ENCODE measurements at regions not wholly inside any gene's neighbourhood (a gene's known extent, or its start where the extent isn't known, plus 50 kb on each side); places are given as distances from the start of the nearest gene placed in this dataset.

GRCh38 chr15:96170979-96171739 lies 159.3 kb upstream of the NR2F2 start (continued):
- TF ChIP-seq PITX1 (CRISPR knock-in tag; IDR thresholded peaks at IDR 0.05) (peak; percentile 64), ZNF234 (CRISPR knock-in tag; conservative IDR thresholded peaks at IDR 0.05) (no peak), NR2F6 (IDR thresholded peaks at IDR 0.05) (peak; percentile 76), NR2F6 (CRISPR knock-in tag; IDR thresholded peaks at IDR 0.05) (peak; percentile 33), EP300 (IDR thresholded peaks at IDR 0.05; ENCODE audit: low read depth in 2 of 2, low read length in 2 of 2) (peak in 1 of 2 experiments; percentile 77; a peak in 2 of 4 replicates), EP300 (CRISPR knock-in tag; IDR thresholded peaks at IDR 0.05; ENCODE audit: borderline replicate concordance) (no peak), NFE2L1 (CRISPR knock-in tag; IDR thresholded peaks at IDR 0.05; ENCODE audit: borderline replicate concordance) (no peak), PRDM15 (CRISPR knock-in tag; IDR thresholded peaks at IDR 0.05) (no peak)
- TF ChIP-seq, protein P1, sequence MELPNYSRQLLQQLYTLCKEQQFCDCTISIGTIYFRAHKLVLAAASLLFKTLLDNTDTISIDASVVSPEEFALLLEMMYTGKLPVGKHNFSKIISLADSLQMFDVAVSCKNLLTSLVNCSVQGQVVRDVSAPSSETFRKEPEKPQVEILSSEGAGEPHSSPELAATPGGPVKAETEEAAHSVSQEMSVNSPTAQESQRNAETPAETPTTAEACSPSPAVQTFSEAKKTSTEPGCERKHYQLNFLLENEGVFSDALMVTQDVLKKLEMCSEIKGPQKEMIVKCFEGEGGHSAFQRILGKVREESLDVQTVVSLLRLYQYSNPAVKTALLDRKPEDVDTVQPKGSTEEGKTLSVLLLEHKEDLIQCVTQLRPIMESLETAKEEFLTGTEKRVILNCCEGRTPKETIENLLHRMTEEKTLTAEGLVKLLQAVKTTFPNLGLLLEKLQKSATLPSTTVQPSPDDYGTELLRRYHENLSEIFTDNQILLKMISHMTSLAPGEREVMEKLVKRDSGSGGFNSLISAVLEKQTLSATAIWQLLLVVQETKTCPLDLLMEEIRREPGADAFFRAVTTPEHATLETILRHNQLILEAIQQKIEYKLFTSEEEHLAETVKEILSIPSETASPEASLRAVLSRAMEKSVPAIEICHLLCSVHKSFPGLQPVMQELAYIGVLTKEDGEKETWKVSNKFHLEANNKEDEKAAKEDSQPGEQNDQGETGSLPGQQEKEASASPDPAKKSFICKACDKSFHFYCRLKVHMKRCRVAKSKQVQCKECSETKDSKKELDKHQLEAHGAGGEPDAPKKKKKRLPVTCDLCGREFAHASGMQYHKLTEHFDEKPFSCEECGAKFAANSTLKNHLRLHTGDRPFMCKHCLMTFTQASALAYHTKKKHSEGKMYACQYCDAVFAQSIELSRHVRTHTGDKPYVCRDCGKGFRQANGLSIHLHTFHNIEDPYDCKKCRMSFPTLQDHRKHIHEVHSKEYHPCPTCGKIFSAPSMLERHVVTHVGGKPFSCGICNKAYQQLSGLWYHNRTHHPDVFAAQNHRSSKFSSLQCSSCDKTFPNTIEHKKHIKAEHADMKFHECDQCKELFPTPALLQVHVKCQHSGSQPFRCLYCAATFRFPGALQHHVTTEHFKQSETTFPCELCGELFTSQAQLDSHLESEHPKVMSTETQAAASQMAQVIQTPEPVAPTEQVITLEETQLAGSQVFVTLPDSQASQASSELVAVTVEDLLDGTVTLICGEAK (IDR thresholded peaks at IDR 0.05): no peak
- TF ChIP-seq, protein P1 (CRISPR knock-in tag; IDR thresholded peaks at IDR 0.05): no peak
